ENCODE measurements at regions not wholly inside any gene's neighbourhood (a gene's known extent, or its start where the extent isn't known, plus 50 kb on each side); places are given as distances from the start of the nearest gene placed in this dataset.

DNA sequence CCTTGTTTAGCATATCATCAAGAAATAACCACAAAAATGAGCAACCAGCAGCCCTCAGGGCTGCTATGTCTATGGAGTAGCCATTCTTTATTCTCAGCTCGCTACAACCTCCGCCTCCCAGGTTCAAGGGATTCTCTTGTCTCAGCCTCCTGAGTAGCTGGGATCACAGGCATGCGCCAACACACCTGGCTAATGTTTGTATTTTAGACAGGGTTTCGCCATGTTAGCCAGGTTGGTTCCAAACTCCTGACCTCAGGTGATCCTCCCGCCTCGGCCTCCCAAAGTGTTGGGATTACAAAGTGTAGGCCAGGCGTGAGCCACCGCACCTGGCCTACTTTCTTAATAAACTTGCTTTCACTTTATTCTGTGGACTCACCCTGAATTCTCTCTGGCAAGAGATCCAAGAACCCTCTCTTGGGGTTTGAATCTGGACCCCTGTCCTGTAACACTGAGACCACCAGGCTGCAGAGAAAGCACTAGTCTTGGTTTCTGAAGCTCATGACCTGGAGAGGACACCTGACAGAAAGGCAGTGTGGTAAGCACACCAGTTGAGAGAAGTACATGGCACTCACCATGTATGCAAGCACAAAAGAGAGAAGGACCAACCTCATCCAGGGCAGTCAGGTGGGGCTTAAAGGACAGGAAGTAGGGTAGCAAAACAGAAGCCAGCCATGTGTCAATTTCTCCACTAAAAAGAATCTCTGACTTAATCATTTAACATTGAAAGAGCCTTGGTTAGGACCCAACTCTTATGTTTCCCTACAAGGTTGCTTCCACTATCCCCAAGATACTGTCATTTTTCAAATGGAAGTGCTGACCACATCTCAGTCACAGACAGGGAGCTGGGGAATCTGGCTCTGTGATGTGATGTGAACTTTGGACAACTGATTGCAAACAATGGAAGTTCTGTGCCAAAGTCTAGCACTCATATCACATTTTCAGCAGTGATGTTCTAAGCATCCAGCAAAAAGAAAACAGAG lies 97.4 kb upstream of the DST start (continued):
- no peak for TF ChIP-seq CEBPZ (IDR thresholded peaks at IDR 0.05; ENCODE audit: low read length)
- peak; percentile 69 for TF ChIP-seq ZMYM4 (CRISPR knock-in tag; IDR thresholded peaks at IDR 0.05)
- no peak for TF ChIP-seq CAMTA2 (CRISPR knock-in tag; IDR thresholded peaks at IDR 0.05; ENCODE audit: borderline replicate concordance)
- TF ChIP-seq SETDB1 (CRISPR knock-in tag; IDR thresholded peaks at IDR 0.05; ENCODE audit: borderline replicate concordance), result no peak
- peak; percentile 43; the same call in 1 of the 2 replicates for TF ChIP-seq THAP11 (CRISPR knock-in tag; IDR thresholded peaks at IDR 0.05)
- no peak for TF ChIP-seq MXD1 (CRISPR knock-in tag; IDR thresholded peaks at IDR 0.05)
- TF ChIP-seq BATF2 (CRISPR knock-in tag; IDR thresholded peaks at IDR 0.05), result no peak
- no peak for TF ChIP-seq GTF3A (CRISPR knock-in tag; conservative IDR thresholded peaks at IDR 0.05)
- no peak for TF ChIP-seq ZNF577 (CRISPR knock-in tag; IDR thresholded peaks at IDR 0.05; ENCODE audit: borderline replicate concordance, low read depth)
- TF ChIP-seq ZNF556 (CRISPR knock-in tag; IDR thresholded peaks at IDR 0.05; ENCODE audit: borderline replicate concordance), result peak; percentile 30; the same call in 1 of the 2 replicates
- TF ChIP-seq SKI (IDR thresholded peaks at IDR 0.05; ENCODE audit: partially characterized antibody), result no peak
- 0 out of 2 replicates have a peak, but pooled peaks have one; percentile 35 for TF ChIP-seq MXD4 (CRISPR knock-in tag; IDR thresholded peaks at IDR 0.05)
- TF ChIP-seq, protein P1, sequence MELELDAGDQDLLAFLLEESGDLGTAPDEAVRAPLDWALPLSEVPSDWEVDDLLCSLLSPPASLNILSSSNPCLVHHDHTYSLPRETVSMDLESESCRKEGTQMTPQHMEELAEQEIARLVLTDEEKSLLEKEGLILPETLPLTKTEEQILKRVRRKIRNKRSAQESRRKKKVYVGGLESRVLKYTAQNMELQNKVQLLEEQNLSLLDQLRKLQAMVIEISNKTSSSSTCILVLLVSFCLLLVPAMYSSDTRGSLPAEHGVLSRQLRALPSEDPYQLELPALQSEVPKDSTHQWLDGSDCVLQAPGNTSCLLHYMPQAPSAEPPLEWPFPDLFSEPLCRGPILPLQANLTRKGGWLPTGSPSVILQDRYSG (CRISPR knock-in tag; IDR thresholded peaks at IDR 0.05), result no peak
- no peak for TF ChIP-seq ZNF607 (CRISPR knock-in tag; IDR thresholded peaks at IDR 0.05; ENCODE audit: borderline replicate concordance)
- no peak for TF ChIP-seq ZBTB7B (CRISPR knock-in tag; IDR thresholded peaks at IDR 0.05)
- TF ChIP-seq, protein P2, sequence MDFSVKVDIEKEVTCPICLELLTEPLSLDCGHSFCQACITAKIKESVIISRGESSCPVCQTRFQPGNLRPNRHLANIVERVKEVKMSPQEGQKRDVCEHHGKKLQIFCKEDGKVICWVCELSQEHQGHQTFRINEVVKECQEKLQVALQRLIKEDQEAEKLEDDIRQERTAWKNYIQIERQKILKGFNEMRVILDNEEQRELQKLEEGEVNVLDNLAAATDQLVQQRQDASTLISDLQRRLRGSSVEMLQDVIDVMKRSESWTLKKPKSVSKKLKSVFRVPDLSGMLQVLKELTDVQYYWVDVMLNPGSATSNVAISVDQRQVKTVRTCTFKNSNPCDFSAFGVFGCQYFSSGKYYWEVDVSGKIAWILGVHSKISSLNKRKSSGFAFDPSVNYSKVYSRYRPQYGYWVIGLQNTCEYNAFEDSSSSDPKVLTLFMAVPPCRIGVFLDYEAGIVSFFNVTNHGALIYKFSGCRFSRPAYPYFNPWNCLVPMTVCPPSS (IDR thresholded peaks at IDR 0.05), result no peak
- TF ChIP-seq, protein P3, sequence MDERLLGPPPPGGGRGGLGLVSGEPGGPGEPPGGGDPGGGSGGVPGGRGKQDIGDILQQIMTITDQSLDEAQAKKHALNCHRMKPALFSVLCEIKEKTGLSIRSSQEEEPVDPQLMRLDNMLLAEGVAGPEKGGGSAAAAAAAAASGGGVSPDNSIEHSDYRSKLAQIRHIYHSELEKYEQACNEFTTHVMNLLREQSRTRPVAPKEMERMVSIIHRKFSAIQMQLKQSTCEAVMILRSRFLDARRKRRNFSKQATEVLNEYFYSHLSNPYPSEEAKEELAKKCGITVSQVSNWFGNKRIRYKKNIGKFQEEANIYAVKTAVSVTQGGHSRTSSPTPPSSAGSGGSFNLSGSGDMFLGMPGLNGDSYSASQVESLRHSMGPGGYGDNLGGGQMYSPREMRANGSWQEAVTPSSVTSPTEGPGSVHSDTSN (CRISPR knock-in tag; IDR thresholded peaks at IDR 0.05), result no peak
- TF ChIP-seq PHF20 (CRISPR knock-in tag; IDR thresholded peaks at IDR 0.05), result no peak
- TF ChIP-seq, protein P4, sequence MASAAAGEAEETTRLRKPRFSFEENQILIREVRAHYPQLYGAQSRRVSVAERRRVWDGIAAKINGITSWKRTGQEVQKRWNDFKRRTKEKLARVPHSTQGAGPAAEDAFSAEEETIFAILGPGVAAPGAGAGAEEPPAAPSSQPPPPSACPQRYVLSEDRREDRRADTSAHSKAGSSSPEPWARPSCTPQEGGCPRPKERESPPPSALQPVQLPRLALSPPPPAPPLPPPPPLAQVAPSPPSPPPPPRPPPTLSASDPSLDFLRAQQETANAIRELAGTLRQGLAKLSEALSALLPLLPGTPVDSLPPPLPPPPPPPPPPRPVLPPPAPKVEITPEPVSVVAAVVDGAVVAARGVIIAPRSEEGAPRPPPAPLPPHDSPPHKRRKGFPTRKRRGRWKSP (CRISPR knock-in tag; IDR thresholded peaks at IDR 0.05), result peak; percentile 66; the same call in 1 of the 2 replicates

All from HepG2 (cell line).